GM18907 (cell line): ENCODE measurements at regions not wholly inside any gene's neighbourhood (a gene's known extent, or its start where the extent isn't known, plus 50 kb on each side); places are given as distances from the start of the nearest gene placed in this dataset.

Experiments
- ATAC-seq: cut with Tn5 transposase; IDR thresholded peaks from one replicate; pipeline ENCODE4 v1.9.1; 2021; ENCODE audit warnings: mild to moderate bottlenecking, moderate library complexity; ENCODE audit not compliant: unreplicated experiment

DNA sequence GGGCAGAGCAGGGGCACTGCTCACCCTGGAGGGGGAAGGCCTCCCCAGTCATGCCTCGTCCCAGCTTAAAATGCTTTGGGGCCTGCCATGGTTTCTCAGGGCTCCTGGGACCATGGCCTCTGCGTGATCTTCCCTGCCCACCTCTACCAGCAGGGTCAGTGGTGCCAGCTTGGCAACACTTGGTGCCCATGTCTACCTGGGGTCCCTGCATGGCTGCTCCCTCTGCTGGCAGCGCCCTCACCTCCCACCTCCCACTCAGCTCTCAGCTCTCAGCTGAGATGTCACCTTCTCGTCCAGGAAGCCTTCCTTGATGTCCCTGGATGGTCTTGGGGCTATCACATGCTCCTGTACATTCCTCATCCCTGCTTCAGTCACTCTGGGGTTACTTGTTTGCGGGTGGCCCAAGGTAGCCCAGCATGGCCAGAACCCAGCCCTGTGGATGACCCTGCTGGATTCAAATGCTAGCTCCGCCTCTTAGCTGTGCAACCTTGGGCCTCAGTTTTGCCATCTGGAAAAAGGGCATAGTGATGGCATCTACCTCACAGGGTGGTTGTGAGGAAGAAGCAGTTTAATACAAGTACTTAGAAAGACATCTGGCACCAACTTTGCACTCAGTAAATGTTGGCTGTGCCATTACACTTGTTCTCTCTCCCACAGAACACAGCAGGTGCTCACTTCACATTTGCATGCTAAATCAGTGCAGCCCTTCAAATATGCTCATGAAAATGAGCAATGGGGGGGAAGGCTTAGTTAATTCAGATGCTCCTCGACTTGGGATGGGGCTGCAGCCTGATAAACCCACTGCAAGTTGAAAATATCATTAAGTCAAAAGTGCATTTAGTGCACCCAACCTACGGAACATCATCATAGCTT lies 53.5 kb upstream of the PTPN1 start:
- ATAC-seq: no peak

DNA sequence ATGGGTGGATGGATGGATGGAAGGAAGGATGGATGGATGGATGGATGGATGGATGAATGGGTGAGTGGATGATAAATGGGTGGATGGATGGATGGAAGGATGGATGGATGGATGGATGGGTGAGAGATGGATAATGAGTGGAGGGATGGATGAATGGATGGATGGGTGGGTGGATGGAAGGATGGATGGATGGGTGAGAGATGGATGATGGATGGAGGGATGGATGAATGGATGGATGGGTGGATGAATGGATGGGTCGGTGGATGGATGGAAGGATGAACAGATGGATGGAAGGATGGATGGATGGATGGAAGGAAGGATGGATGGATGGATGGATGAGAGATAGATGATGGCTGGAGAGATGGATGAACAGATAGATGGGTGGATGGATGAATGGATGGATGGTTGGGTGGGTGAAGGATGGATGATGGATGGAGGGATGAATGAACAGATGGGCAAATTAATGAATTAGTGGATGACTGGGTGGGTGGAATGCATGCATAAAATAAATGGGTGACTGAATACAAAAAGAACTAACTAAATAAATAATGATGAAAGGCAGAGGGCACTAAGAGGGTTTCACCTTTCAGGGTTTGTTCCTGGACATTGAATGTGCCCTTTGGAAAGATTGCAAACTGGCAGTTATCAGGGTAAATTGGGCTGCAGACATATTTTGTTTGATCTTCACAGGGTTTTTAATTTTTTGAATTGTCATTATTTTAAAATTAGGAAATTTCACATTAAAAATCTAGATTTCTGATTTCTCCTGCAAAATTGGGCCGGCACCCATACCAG lies 50.9 kb upstream of the PTPN1 start:
- no peak for ATAC-seq

DNA sequence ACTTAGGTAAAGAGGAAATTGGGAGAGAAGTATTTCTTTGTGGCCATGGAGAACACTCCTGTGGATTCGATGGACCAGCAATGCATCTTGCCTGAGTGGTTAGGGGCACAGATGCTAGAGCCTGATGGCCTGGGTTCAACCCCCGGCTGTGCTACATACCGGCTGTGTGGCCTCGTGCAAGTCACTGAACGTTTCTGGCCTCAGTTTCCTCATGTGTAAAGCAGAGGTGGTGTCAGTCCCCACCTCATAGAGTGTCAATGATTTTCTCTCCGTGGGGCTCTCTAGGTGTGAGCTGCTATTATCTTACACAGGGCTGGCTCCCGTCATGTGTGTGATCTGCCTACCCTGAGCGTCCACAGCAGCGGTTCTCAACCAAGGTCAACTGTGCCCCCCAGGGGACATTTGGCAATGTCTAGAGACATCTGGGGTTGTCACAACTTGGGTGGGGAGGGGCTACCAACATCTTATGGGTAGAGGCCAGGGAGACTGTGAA lies 50.0 kb upstream of the PTPN1 start:
- no peak for ATAC-seq
